Keratinocyte (primary cell): ENCODE measurements at regions not wholly inside any gene's neighbourhood (a gene's known extent, or its start where the extent isn't known, plus 50 kb on each side); places are given as distances from the start of the nearest gene placed in this dataset.

ENCODE experiments used
- CTCF ChIP-seq, 3 experiments: IDR thresholded peaks in 1 of 3; conservative IDR thresholded peaks in 1 of 3; optimal IDR thresholded peaks in 1 of 3; 2 replicates in 2 of 3; 3 replicates in 1 of 3; pipeline versions ENCODE3 to v1.5.1; 2011; ENCODE audit warnings: low read length in 3 of 3, mild to moderate bottlenecking in 3 of 3, moderate library complexity in 2 of 3, control low read depth in 1 of 3, inconsistent platforms in 1 of 3; ENCODE audit not compliant: insufficient read depth in 2 of 3; ENCODE audit errors: extremely low read depth in 1 of 3
- EZH2 ChIP-seq: IDR thresholded peaks from one replicate; pipeline ENCODE4 v1.6.1; 2012; ENCODE audit warnings: inconsistent platforms, mild to moderate bottlenecking, low read length, moderate library complexity

GRCh38 chr5:156121882-156122281, 205.1 kb upstream of the SGCD start:
- TF ChIP-seq CTCF (optimal IDR thresholded peaks at IDR 0.05 in 1 of 3, IDR thresholded peaks at IDR 0.05 in 1 of 3, conservative IDR thresholded peaks at IDR 0.05 in 1 of 3; ENCODE audit: extremely low read depth in 1 of 3, insufficient read depth in 2 of 3, low read length in 3 of 3) (no peak), EZH2 (no peak)
